ENCODE measurements at regions not wholly inside any gene's neighbourhood (a gene's known extent, or its start where the extent isn't known, plus 50 kb on each side); places are given as distances from the start of the nearest gene placed in this dataset.
A peak's percentile ranks its signal among the peaks of the same experiment; 100 is the strongest.

GRCh38 chr11:91082255-91082654, 859.4 kb upstream of the CHORDC1 start:
- H4K20me1 ChIP-seq (ENCODE audit: control insufficient read depth, insufficient read depth, low read depth, low read length) = no peaks in the 10 kb centered on the region
- no peaks in the 10 kb centered on the region for H3K27me3 ChIP-seq (ENCODE audit: control insufficient read depth, low read length)
- no peaks in the 10 kb centered on the region for H3K9me2 ChIP-seq (replicated peaks; ENCODE audit: control insufficient read depth, low read length)
- no peak overlapping the region for H3K27ac ChIP-seq (ENCODE audit: low read depth, low read length)
- peaks cover 11% of the 10 kb centered on the region for H3F3A ChIP-seq (ENCODE audit: control insufficient read depth, insufficient read depth)
- H3K4me2 ChIP-seq (ENCODE audit: low read length) = no peak overlapping the region
- no peaks in the 10 kb centered on the region for H3K36me3 ChIP-seq (ENCODE audit: control insufficient read depth, low read length)
- no peaks in the 10 kb centered on the region for H3K9me3 ChIP-seq (ENCODE audit: control insufficient read depth, insufficient read depth, low read length)
- H3K4me1 ChIP-seq (ENCODE audit: control insufficient read depth, low read length) = peaks cover 16% of the 10 kb centered on the region
- H3K79me2 ChIP-seq (ENCODE audit: control insufficient read depth, low read length) = no peaks in the 10 kb centered on the region
- no peak overlapping the region for H3K4me3 ChIP-seq (ENCODE audit: low read length)
- TF ChIP-seq, protein P1, sequence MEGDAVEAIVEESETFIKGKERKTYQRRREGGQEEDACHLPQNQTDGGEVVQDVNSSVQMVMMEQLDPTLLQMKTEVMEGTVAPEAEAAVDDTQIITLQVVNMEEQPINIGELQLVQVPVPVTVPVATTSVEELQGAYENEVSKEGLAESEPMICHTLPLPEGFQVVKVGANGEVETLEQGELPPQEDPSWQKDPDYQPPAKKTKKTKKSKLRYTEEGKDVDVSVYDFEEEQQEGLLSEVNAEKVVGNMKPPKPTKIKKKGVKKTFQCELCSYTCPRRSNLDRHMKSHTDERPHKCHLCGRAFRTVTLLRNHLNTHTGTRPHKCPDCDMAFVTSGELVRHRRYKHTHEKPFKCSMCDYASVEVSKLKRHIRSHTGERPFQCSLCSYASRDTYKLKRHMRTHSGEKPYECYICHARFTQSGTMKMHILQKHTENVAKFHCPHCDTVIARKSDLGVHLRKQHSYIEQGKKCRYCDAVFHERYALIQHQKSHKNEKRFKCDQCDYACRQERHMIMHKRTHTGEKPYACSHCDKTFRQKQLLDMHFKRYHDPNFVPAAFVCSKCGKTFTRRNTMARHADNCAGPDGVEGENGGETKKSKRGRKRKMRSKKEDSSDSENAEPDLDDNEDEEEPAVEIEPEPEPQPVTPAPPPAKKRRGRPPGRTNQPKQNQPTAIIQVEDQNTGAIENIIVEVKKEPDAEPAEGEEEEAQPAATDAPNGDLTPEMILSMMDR (IDR thresholded peaks at IDR 0.05; ENCODE audit: low read depth, low read length, poor library complexity, severe bottlenecking) = no peak
- TF ChIP-seq EZH2phosphoT487 (IDR thresholded peaks at IDR 0.05; ENCODE audit: borderline replicate concordance, low read length) = no peak

- Histone ChIP-seq H4K20me1 (ENCODE audit: control insufficient read depth, insufficient read depth, low read depth, low read length) (no peaks in the 10 kb centered on the region), H3K9me2 (replicated peaks; ENCODE audit: control insufficient read depth, low read length) (no peaks in the 10 kb centered on the region), H3K4me1 (ENCODE audit: control insufficient read depth, low read length) (peaks cover 16% of the 10 kb centered on the region), H3K4me2 (ENCODE audit: low read length) (no peak overlapping the region), H3K27ac (ENCODE audit: low read depth, low read length) (no peak overlapping the region), H3K36me3 (ENCODE audit: control insufficient read depth, low read length) (no peaks in the 10 kb centered on the region), H3F3A (ENCODE audit: control insufficient read depth, insufficient read depth) (peaks cover 11% of the 10 kb centered on the region), H3K4me3 (ENCODE audit: low read length) (no peak overlapping the region), H3K9me3 (ENCODE audit: control insufficient read depth, insufficient read depth, low read length) (no peaks in the 10 kb centered on the region), H3K27me3 (ENCODE audit: control insufficient read depth, low read length) (no peaks in the 10 kb centered on the region), H3K79me2 (ENCODE audit: control insufficient read depth, low read length) (no peaks in the 10 kb centered on the region)
- no peak for TF ChIP-seq EZH2phosphoT487 (IDR thresholded peaks at IDR 0.05; ENCODE audit: borderline replicate concordance, low read length)
- TF ChIP-seq, protein P1 (IDR thresholded peaks at IDR 0.05; ENCODE audit: low read depth, low read length, poor library complexity, severe bottlenecking) = no peak
Observed at GRCh38 chr11:91081440-91082043, 858.7 kb upstream of the CHORDC1 start.

- Histone ChIP-seq H3K36me3 (ENCODE audit: control insufficient read depth, low read length) (no peaks in the 10 kb centered on the region), H3F3A (ENCODE audit: control insufficient read depth, insufficient read depth) (peaks cover 11% of the 10 kb centered on the region), H3K4me1 (ENCODE audit: control insufficient read depth, low read length) (peaks cover 16% of the 10 kb centered on the region), H3K9me2 (replicated peaks; ENCODE audit: control insufficient read depth, low read length) (no peaks in the 10 kb centered on the region), H3K79me2 (ENCODE audit: control insufficient read depth, low read length) (no peaks in the 10 kb centered on the region), H3K27me3 (ENCODE audit: control insufficient read depth, low read length) (no peaks in the 10 kb centered on the region), H4K20me1 (ENCODE audit: control insufficient read depth, insufficient read depth, low read depth, low read length) (no peaks in the 10 kb centered on the region), H3K4me2 (ENCODE audit: low read length) (peak overlapping the region; percentile 41), H3K27ac (ENCODE audit: low read depth, low read length) (peak overlapping the region; percentile 18; the same call in 1 of the 2 replicates), H3K4me3 (ENCODE audit: low read length) (no peak overlapping the region), H3K9me3 (ENCODE audit: control insufficient read depth, insufficient read depth, low read length) (no peaks in the 10 kb centered on the region)
- TF ChIP-seq EZH2phosphoT487 (IDR thresholded peaks at IDR 0.05; ENCODE audit: borderline replicate concordance, low read length) = no peak
- TF ChIP-seq, protein P1 (IDR thresholded peaks at IDR 0.05; ENCODE audit: low read depth, low read length, poor library complexity, severe bottlenecking) = no peak
Observed at GRCh38 chr11:91078221-91078620, 855.4 kb upstream of the CHORDC1 start.

All from DOHH2 (cell line).